Activated T-helper 17 cell treated with anti-CD3 and anti-CD28 coated beads, Interleukin-2, amount 50 U/mL, for 72 hours (primary cell): ENCODE measurements at regions not wholly inside any gene's neighbourhood (a gene's known extent, or its start where the extent isn't known, plus 50 kb on each side); places are given as distances from the start of the nearest gene placed in this dataset.

Source experiments
- ATAC-seq: fragments of 150-1000 bp; cut with Tn5 transposase; replicated peaks from 2 replicates; pipeline ENCODE4 v1.10.0; 2021; ENCODE audit warnings: mild to moderate bottlenecking, moderate library complexity
- H3K27ac Mint-ChIP-seq: one replicate; pipeline ENCODE4 v1.8.0; 2022; ENCODE audit warnings: mixed read lengths
- H3K27me3 Mint-ChIP-seq: one replicate; pipeline ENCODE4 v1.8.0; 2022; ENCODE audit warnings: mixed read lengths
- H3K36me3 Mint-ChIP-seq: one replicate; pipeline ENCODE4 v1.8.0; 2022; ENCODE audit warnings: low read depth, mild to moderate bottlenecking, mixed read lengths
- H3K4me1 Mint-ChIP-seq: one replicate; pipeline ENCODE4 v1.8.0; 2022; ENCODE audit warnings: mixed read lengths
- H3K4me3 Mint-ChIP-seq: one replicate; pipeline ENCODE4 v1.8.0; 2022; ENCODE audit warnings: mild to moderate bottlenecking, mixed read lengths
- H3K9me3 Mint-ChIP-seq: one replicate; pipeline ENCODE4 v1.8.0; 2022; ENCODE audit warnings: mixed read lengths

- Mint-ChIP-seq H3K36me3 (no peaks in the 10 kb centered on the region), H3K9me3 (no peaks in the 10 kb centered on the region), H3K27me3 (no peaks in the 10 kb centered on the region), H3K4me1 (no peaks in the 10 kb centered on the region), H3K27ac (no peak overlapping the region), H3K4me3 (no peak overlapping the region)
- ATAC-seq = no peak
These were observed 1097.4 kb downstream of the TTLL7 start for GRCh38 chr1:82901561-82901960.

GRCh38 chr1:82901118-82901517 is 1097.8 kb downstream of the TTLL7 start:
- Mint-ChIP-seq H3K9me3 (no peaks in the 10 kb centered on the region), H3K27ac (no peak overlapping the region), H3K27me3 (no peaks in the 10 kb centered on the region), H3K4me1 (no peaks in the 10 kb centered on the region), H3K4me3 (no peak overlapping the region), H3K36me3 (no peaks in the 10 kb centered on the region)
- ATAC-seq = no peak

GRCh38 chr1:82899017-82899416 is 1098.3 kb downstream of the ADGRL2 start:
- no peak overlapping the region for H3K4me3 Mint-ChIP-seq
- no peak overlapping the region for H3K27ac Mint-ChIP-seq
- no peaks in the 10 kb centered on the region for H3K4me1 Mint-ChIP-seq
- H3K27me3 Mint-ChIP-seq = no peaks in the 10 kb centered on the region
- no peak for ATAC-seq
- no peaks in the 10 kb centered on the region for H3K9me3 Mint-ChIP-seq
- H3K36me3 Mint-ChIP-seq = no peaks in the 10 kb centered on the region

- ATAC-seq = no peak
- no peaks in the 10 kb centered on the region for H3K27me3 Mint-ChIP-seq
- H3K4me3 Mint-ChIP-seq = no peak overlapping the region
- no peak overlapping the region for H3K27ac Mint-ChIP-seq
- H3K4me1 Mint-ChIP-seq = no peaks in the 10 kb centered on the region
- H3K9me3 Mint-ChIP-seq = no peaks in the 10 kb centered on the region
- H3K36me3 Mint-ChIP-seq = no peaks in the 10 kb centered on the region
These were observed 1096.8 kb downstream of the ADGRL2 start for GRCh38 chr1:82897549-82897948.

GRCh38 chr1:82896036-82896435 is 1095.3 kb downstream of the ADGRL2 start:
- Mint-ChIP-seq H3K27ac (no peak overlapping the region), H3K27me3 (no peaks in the 10 kb centered on the region)
- no peak for ATAC-seq

GRCh38 chr1:82894635-82895034 is 1093.9 kb downstream of the ADGRL2 start:
- Mint-ChIP-seq H3K9me3 (no peaks in the 10 kb centered on the region), H3K36me3 (no peaks in the 10 kb centered on the region), H3K4me1 (no peaks in the 10 kb centered on the region), H3K4me3 (no peak overlapping the region), H3K27me3 (no peaks in the 10 kb centered on the region), H3K27ac (no peak overlapping the region)
- ATAC-seq = no peak

More at GRCh38 chr1:82896036-82896435, 1095.3 kb downstream of the ADGRL2 start:
- no peaks in the 10 kb centered on the region for H3K36me3 Mint-ChIP-seq
- no peak overlapping the region for H3K4me3 Mint-ChIP-seq
- H3K4me1 Mint-ChIP-seq = no peaks in the 10 kb centered on the region
- no peaks in the 10 kb centered on the region for H3K9me3 Mint-ChIP-seq

GRCh38 chr1:82893712-82894470 is 1093.2 kb downstream of the ADGRL2 start:
- Mint-ChIP-seq H3K4me3 (no peak overlapping the region), H3K36me3 (no peaks in the 10 kb centered on the region), H3K9me3 (no peaks in the 10 kb centered on the region), H3K4me1 (no peaks in the 10 kb centered on the region), H3K27me3 (no peaks in the 10 kb centered on the region), H3K27ac (no peak overlapping the region)
- ATAC-seq = no peak

GRCh38 chr1:82880506-82880905 is 1079.8 kb downstream of the ADGRL2 start:
- Mint-ChIP-seq H3K4me1 (no peaks in the 10 kb centered on the region), H3K27me3 (no peaks in the 10 kb centered on the region), H3K27ac (no peak overlapping the region), H3K36me3 (no peaks in the 10 kb centered on the region), H3K9me3 (no peaks in the 10 kb centered on the region), H3K4me3 (no peak overlapping the region)
- ATAC-seq = peak; percentile 50

GRCh38 chr1:82879701-82880305 is 1079.1 kb downstream of the ADGRL2 start:
- no peak overlapping the region for H3K27ac Mint-ChIP-seq
- no peaks in the 10 kb centered on the region for H3K36me3 Mint-ChIP-seq
- no peaks in the 10 kb centered on the region for H3K9me3 Mint-ChIP-seq
- no peaks in the 10 kb centered on the region for H3K27me3 Mint-ChIP-seq
- no peak for ATAC-seq
- H3K4me3 Mint-ChIP-seq = no peak overlapping the region
- no peaks in the 10 kb centered on the region for H3K4me1 Mint-ChIP-seq

- no peak overlapping the region for H3K4me3 Mint-ChIP-seq
- ATAC-seq = no peak
- peaks cover 3% of the 10 kb centered on the region for H3K27me3 Mint-ChIP-seq
- H3K4me1 Mint-ChIP-seq = no peaks in the 10 kb centered on the region
- no peaks in the 10 kb centered on the region for H3K36me3 Mint-ChIP-seq
- peaks cover 12% of the 10 kb centered on the region for H3K9me3 Mint-ChIP-seq
- H3K27ac Mint-ChIP-seq = no peak overlapping the region
These were observed 1074.4 kb downstream of the ADGRL2 start for GRCh38 chr1:82875170-82875569.

GRCh38 chr1:82874041-82874440 is 1073.3 kb downstream of the ADGRL2 start:
- Mint-ChIP-seq H3K9me3 (peaks cover 12% of the 10 kb centered on the region), H3K4me3 (no peak overlapping the region), H3K4me1 (no peaks in the 10 kb centered on the region), H3K27me3 (peaks cover 3% of the 10 kb centered on the region), H3K36me3 (no peaks in the 10 kb centered on the region), H3K27ac (no peak overlapping the region)
- ATAC-seq = no peak

GRCh38 chr1:82870332-82870731 is 1069.6 kb downstream of the ADGRL2 start:
- Mint-ChIP-seq H3K9me3 (peaks cover 12% of the 10 kb centered on the region), H3K36me3 (no peaks in the 10 kb centered on the region)

GRCh38 chr1:82867781-82868180 is 1067.0 kb downstream of the ADGRL2 start:
- H3K27me3 Mint-ChIP-seq = no peaks in the 10 kb centered on the region
- no peaks in the 10 kb centered on the region for H3K9me3 Mint-ChIP-seq
- H3K4me3 Mint-ChIP-seq = no peak overlapping the region
- no peak for ATAC-seq
- no peak overlapping the region for H3K27ac Mint-ChIP-seq
- H3K4me1 Mint-ChIP-seq = no peaks in the 10 kb centered on the region
- H3K36me3 Mint-ChIP-seq = no peaks in the 10 kb centered on the region

More at GRCh38 chr1:82870332-82870731, 1069.6 kb downstream of the ADGRL2 start:
- Mint-ChIP-seq H3K4me3 (no peak overlapping the region), H3K4me1 (no peaks in the 10 kb centered on the region), H3K27ac (no peak overlapping the region), H3K27me3 (peaks cover 3% of the 10 kb centered on the region)
- no peak for ATAC-seq

- no peaks in the 10 kb centered on the region for H3K36me3 Mint-ChIP-seq
These were observed 1061.0 kb downstream of the ADGRL2 start for GRCh38 chr1:82861749-82862148.

GRCh38 chr1:82858031-82858430 is 1057.3 kb downstream of the ADGRL2 start:
- no peaks in the 10 kb centered on the region for H3K36me3 Mint-ChIP-seq
- no peak for ATAC-seq
- H3K4me3 Mint-ChIP-seq = no peak overlapping the region
- no peaks in the 10 kb centered on the region for H3K9me3 Mint-ChIP-seq
- no peaks in the 10 kb centered on the region for H3K4me1 Mint-ChIP-seq
- H3K27me3 Mint-ChIP-seq = no peaks in the 10 kb centered on the region
- no peak overlapping the region for H3K27ac Mint-ChIP-seq

More at GRCh38 chr1:82861749-82862148, 1061.0 kb downstream of the ADGRL2 start:
- Mint-ChIP-seq H3K27ac (no peak overlapping the region), H3K9me3 (no peaks in the 10 kb centered on the region), H3K27me3 (no peaks in the 10 kb centered on the region), H3K4me1 (no peaks in the 10 kb centered on the region), H3K4me3 (no peak overlapping the region)
- no peak for ATAC-seq
